SHP77 treated with DMSO at 0.1 percent for 48 hours (cell line): ENCODE measurements at regions not wholly inside any gene's neighbourhood (a gene's known extent, or its start where the extent isn't known, plus 50 kb on each side); places are given as distances from the start of the nearest gene placed in this dataset.
"Not testable (repeated sequence)": the region's sequence is repeated elsewhere in the genome, so short reads cannot be mapped to it uniquely, and the experiment has no call there.

Experiments
- DNase-seq: peaks from one replicate; lab custom pipeline; 2025; lab: John Stamatoyannopoulos, UW

DNA sequence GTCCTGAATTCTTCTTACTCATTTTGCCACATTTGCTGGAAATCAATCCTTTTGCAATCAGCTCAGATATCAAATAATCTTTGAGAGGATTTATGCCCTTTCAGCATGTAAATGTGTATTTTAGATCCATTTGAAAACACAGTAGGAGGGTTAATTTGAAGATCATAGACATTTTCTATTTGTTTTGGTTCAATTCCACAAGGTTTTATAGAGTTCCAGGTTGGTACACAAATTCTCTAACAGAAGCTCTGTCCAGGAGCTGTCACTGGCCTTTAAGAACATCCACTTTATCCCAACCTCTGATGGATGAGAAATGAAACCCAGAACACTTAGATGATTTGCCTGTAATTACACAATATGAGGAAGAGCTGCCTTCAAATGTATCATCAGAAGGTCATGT is 157.3 kb upstream of the CHAC2 start:
- no peak for DNase-seq

DNA sequence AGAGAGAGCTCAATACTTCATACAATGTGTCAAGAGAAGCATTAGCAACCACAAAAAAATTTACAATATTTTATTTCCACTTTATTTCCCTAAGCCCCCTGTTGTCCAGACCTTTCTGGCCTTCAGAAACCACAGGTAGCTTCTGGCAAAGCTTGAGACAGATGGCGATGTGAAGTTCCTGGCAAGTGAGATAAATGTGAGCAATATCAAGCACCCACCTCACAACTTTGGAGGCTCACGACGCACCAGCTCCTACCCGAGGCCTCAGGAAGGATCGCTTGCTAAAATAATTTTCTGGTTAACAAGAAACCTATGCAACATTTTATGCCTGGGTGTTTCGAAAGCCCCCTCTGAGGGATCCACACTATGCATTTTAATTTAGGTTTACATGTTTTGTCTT is 158.1 kb upstream of the CHAC2 start:
- DNase-seq: no peak

DNA sequence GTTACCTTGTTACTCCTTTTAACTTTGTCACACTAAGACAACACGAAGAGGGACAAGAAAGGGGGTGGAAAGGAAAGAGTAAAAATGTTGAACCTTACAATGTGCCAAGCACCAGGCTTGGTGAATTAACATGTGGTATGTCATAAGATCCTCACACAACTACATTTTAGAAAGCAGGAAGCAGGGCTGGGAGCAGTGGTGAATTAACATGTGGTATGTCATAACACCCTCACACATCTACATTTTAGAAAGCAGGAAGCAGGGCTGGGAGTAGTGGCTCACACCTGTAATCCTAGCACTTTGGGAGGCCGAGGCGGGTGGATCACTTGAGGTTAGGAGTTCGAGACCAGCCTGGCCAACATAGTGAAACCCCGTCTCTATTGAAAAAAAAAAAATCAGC is 159.3 kb upstream of the CHAC2 start:
- no peak for DNase-seq

DNA sequence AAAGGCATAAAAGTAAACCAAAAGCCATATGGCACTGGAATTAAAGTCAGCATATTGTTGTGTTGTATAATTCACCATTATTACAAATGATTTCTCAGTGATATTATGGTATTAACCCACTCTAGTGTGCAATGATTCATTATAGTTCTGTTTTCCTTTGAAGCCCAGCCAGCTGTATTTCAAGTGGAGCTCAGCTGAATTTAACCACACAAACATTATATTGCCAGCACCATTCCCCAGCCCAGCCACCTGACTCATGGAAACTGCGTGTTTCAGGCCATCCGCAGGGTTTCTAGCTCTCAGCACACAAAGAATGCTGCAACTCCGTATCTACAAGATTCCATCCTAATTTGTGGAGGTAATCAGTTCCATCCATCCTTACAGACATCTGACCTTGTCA is 166.8 kb upstream of the CHAC2 start:
- DNase-seq: peak; percentile 93

- DNase-seq: not testable (repeated sequence)
Observed at GRCh38 chr2:53586733-53587612, 180.6 kb upstream of the CHAC2 start.

DNA sequence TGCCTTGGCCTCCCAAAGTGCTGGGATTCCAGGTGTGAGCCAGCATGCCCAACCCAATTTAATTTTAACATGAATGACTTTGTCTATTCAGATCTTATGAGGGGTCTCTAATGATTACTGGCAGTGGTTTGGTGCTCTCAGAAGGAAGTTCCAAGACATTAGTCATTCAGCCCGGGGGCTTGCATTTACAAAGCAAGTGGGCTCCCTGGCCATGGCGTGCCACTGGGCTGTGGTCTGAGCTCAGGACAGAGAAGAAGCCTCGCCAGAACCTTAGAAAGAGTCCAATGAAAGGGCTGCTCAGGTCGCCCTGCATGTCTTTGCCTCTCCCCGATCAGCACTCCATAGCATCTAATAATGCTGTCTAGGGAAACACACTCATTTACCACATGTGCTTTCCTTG is 182.6 kb upstream of the CHAC2 start:
- DNase-seq: no peak

- peak; percentile 99 for DNase-seq
Observed at GRCh38 chr2:53583583-53583982, 184.0 kb upstream of the CHAC2 start.

DNA sequence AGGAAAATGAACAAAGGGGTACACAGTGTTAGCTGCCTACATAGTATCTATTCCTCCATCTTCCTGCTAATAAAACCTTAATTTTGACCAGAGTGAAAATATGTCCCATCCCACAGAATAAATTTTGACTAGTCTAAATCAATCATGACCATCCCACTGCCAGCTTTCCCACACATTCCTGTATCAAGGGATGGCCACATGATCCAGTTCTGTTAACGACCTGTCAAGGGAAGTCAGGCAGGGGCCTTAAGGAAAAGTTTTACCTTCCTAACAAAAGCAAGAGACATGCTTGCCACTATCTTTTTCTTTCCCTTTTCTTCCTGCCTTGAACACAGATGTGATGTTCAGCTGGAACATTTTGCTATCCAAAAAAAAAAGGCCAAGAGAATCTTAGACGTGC is 185.0 kb upstream of the CHAC2 start:
- no peak for DNase-seq

- no peak for DNase-seq
Observed at GRCh38 chr2:53576166-53576565, 191.4 kb upstream of the CHAC2 start.

GRCh38 chr2:53575721-53576124 is 191.9 kb upstream of the CHAC2 start:
- no peak for DNase-seq

DNA sequence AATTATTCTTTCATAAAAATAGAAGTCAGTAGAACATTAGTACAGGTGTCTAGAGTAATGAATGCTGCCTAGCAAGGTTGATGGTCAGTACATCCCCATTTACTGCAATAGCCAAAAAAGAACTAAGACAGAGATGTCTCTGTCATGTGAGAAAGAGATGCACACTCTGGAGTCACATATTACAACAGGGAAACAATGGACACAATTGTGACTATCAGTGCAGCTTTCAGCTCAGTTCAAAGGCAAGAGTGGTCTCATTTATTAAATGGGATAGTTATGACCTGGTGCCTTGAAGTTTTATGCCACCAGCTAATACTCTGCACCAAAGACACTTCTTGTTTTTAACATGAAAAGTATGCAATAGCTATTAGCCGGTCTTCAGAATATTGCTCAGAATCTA is 194.9 kb upstream of the CHAC2 start:
- DNase-seq: no peak

DNA sequence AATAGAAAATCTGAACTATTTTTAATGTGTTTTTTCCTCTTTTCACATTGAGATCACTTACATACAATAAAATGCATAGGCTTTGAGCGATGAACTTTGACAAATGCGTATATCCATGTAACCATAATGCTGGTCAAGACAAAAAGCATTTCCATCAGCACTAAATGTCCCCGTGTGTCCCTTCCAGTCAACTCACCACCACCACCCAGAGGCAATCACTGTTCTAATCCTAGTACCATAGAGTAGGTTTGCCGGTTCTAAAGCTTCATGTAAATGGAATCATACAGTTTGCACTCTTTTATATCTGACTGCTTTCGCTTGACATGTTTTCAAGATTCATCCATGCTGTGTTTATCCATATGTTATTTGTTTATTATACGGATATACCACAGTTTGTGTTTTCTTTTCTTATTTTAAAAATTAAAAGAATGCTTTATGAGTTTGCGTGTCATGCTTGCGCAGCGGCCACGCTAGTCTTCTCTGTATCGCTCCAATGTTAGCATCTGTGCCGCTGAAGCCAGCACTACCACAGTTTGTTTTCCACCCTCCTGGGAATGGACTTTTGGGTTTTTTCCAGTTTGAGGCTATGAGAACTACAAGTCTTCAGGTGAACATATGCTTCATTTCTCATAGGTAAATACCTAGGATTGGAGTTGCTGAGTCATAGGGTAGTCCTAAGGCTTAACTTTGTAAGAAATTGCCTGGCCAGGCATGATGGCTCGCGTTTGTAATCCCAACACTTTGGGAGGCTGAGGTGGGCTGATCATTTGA is 197.5 kb upstream of the CHAC2 start:
- no peak for DNase-seq

- no peak for DNase-seq
Observed at GRCh38 chr2:53568469-53568868, 199.1 kb upstream of the CHAC2 start.

GRCh38 chr2:53567073-53567472 is 200.5 kb upstream of the CHAC2 start:
- DNase-seq: no peak

- no peak for DNase-seq
Observed at GRCh38 chr2:53562407-53562806, 205.2 kb upstream of the CHAC2 start.

DNA sequence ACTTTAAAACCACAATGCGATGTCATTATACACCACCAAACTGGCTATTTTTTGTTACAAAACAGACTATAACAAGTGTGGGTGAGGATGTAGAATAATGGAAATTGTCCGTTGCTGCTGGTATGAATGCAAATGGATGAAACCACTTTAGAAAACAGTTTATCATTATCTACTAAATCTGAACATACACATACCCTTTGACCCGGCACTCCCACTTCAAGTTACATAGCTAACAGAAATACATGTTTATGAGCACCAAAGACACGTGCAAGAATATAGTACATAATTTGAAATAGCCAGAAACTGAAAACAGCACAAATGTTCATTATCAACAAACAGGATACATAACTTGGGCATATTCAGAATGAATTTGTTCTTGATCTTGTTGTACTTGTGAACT is 206.4 kb upstream of the CHAC2 start:
- DNase-seq: no peak

DNA sequence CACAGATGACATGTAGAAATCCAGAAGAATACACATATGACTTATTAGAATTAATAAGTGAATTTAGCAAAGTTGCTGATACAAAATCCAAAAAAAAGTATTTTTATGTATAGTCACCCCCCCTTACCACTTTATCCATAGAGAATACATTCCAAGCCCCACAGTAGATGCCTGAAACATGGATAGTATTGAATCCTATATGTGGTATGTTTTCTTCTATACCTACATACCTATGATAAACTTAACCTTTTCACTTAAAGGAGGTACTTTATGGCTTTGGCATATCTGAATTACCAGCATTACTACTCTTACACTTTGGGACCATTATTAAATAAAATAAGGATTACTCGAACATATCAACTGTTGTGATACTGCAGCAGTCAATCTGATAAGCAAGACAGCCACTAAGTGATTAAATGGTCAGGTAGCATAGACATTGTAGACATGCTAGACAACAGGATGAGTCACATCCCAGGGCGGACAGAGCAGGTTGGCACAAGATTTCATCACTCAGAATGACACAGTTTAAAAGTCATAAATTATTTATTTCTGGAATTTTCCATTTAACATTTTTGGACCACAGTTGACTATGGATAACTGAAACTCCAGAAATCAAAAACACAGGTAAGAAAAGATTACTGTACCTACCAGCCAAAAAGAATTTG is 208.2 kb upstream of the CHAC2 start:
- DNase-seq: no peak

GRCh38 chr2:53558867-53559266 is 208.7 kb upstream of the CHAC2 start:
- DNase-seq: no peak

DNA sequence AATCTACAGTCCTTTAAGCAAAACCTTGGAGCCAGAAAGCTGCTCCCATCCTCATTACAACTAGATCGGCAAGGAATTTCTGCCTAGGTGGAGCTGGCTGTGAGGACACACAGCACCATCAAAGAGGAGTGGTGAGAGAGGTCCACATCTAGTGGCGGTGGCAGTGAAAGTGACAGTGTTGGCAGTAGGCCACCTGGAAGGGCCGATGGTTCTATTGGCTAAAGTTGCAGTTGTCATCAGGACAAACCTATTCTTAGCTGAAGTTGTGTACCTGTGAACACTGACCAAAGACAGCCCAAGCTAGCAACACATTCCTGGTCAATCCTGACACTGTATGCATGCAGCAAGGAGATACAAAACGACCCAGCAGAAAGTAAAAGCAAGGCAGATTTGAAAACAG is 218.1 kb upstream of the CHAC2 start:
- DNase-seq: peak; percentile 56

DNA sequence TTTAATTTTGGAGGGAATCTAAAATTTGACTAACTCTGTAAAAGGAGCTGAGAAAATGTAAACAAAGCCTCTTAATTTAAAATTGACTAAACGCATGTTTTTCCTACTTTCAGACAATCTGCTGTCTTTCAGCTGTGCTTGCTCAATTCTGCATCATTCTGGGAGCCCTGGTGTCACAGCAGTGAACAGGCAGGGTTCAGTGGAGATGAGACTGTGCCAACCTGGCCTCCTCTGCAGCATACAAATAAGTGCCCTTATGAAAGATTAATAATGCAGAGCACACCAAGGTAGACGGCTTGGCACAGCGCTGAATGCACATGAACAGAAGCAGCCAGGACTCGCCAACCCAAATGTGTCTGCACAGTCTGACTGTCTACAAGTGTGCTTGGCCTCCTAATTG is 222.0 kb upstream of the CHAC2 start:
- no peak for DNase-seq

- DNase-seq: no peak
Observed at GRCh38 chr2:53544871-53545558, 222.6 kb upstream of the CHAC2 start.

DNA sequence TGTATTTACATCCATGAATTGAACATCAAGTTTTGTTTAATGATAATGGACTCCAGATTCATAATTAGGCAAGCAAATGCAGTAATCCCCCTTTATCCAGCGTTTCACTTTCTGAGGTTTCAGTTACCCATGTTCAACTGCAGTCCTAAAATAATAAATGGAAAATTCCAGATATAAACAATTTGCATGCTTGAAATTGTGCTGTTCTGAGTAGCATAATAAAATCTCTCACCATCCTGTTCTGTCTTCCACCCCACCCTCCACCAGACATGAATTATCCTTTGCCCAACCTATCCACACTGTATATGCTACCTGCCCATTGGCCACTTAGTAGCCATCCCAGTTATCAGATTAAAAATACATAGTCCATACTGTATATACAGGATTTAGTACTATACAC is 224.5 kb upstream of the CHAC2 start:
- DNase-seq: no peak
